Adrenal gland (tissue), 9 donors: ENCODE measurements at regions not wholly inside any gene's neighbourhood (a gene's known extent, or its start where the extent isn't known, plus 50 kb on each side); places are given as distances from the start of the nearest gene placed in this dataset.

Experiments used
- DNase-seq, 7 donors: peaks; one replicate each; pipeline ENCODE4 v3.0.0-alpha.2; 2019 to 2020
- H3K27ac ChIP-seq, 5 donors: fragments of 200-600 bp; sonication (generic) in 4 of 5; 1 replicate in 3 of 5; 2 replicates in 2 of 5; pipeline versions ENCODE4 v1.5.1 to v1.8.0; 2016 to 2020; ENCODE audit warnings: mild to moderate bottlenecking in 1 of 5
- H3K27me3 ChIP-seq: fragments of 200-600 bp; 2 replicates; pipeline ENCODE4 v1.8.0; 2021
- H3K36me3 ChIP-seq, 2 donors: fragments of 200-600 bp; replicated peaks in 1 of 2; 1 replicate in 1 of 2; 2 replicates in 1 of 2; pipeline versions ENCODE4 v1.5.1 to v1.8.0; 2018 to 2022
- H3K4me1 ChIP-seq, 2 donors: fragments of 200-600 bp; replicated peaks in 1 of 2; 1 replicate in 1 of 2; 2 replicates in 1 of 2; pipeline versions ENCODE4 v1.5.1 to v1.8.0; 2018 to 2021
- H3K4me3 ChIP-seq, 4 donors: fragments of 200-600 bp; sonication (generic) in 3 of 4; one replicate each; pipeline ENCODE4 v1.5.1; 2016 to 2018
- H3K9me3 ChIP-seq, 3 donors: fragments of 200-600 bp; sonication (generic) in 1 of 3; replicated peaks in 1 of 3; 1 replicate in 2 of 3; 2 replicates in 1 of 3; pipeline versions ENCODE4 v1.5.1 to v1.8.0; 2016 to 2021
- CTCF ChIP-seq, 6 experiments: fragments of 450-650 bp in 4 of 6; fragments of 200-600 bp in 2 of 6; sonication (generic) in 1 of 6; IDR thresholded peaks; 1 replicate in 5 of 6; 2 replicates in 1 of 6; pipeline versions ENCODE4 v1.5.1 to v1.8.0; 2016 to 2021; ENCODE audit warnings: antibody characterized with exemption in 6 of 6, mild to moderate bottlenecking in 2 of 6, moderate library complexity in 1 of 6
- POLR2A ChIP-seq, 2 donors: fragments of 450-650 bp; IDR thresholded peaks; one replicate each; pipeline ENCODE4 v1.6.1; 2017; ENCODE audit warnings: antibody characterized with exemption in 2 of 2, mild to moderate bottlenecking in 2 of 2, moderate library complexity in 1 of 2
- WGBS, 4 donors: extraction: QIAGEN DNeasy Blood & Tissue Kit in 2 of 4; methylation state at CpG; one replicate each; pipeline versions ENCODE4 v1.1.5 to v1.1.7; 2013 to 2017; 5-methylcytosine and 5-hydroxymethylcytosine counted together
- intact Hi-C, 2 donors: fragments of 100-400 bp; cut with DNase I; formaldehyde crosslinking; loops; one replicate each; pipeline versions ENCODE4 v1.14.1 to v1.15.0; 2022 to 2023
- donor health status: healthy with polysubstance abuse.
- donor health status: Bipolar disorder and iron deficiency.
- donor health status: DM: yes; HTN: yes; CAD: no.
- donor health status: DM: no; HTN: no; CAD: no.
- donor health status: DM: no; HTN: no; CAD: no.

- WGBS, 4 donors, result 47 to 56% (median 50%) methylated on average over 3 of the region's 3 CpGs
Measured at GRCh38 chr15:85847031-85847430, 52.3 kb upstream of the KLHL25 start.

GRCh38 chr15:85849946-85850345 is 55.2 kb upstream of the KLHL25 start:
- 74 to 85% (median 82%) methylated on average over 8 to 11 of the region's 11 CpGs for WGBS, 4 donors
- no peak for TF ChIP-seq CTCF (IDR thresholded peaks at IDR 0.05)
- TF ChIP-seq POLR2A (IDR thresholded peaks at IDR 0.05), result no peak
- peaks cover 3% of the 10 kb centered on the region for H3K27me3 ChIP-seq
- no peak overlapping the region for H3K4me3 ChIP-seq
- no peaks in the 10 kb centered on the region for H3K9me3 ChIP-seq
- intact Hi-C loops, result loop anchor here in 1 of 2 donors (10.0 kb wide), 1 partner anchor 1755 kb away; no protein-coding TSS in a partner anchor
- H3K4me1 ChIP-seq, result no peaks in the 10 kb centered on the region
- peak in 1 of 7 donors; percentile 28 for DNase-seq
- no peaks in the 10 kb centered on the region for H3K36me3 ChIP-seq
- H3K27ac ChIP-seq, result no peak overlapping the region

More at GRCh38 chr15:85847031-85847430, 52.3 kb upstream of the KLHL25 start:
- Histone ChIP-seq H3K9me3 (no peaks in the 10 kb centered on the region), H3K27me3 (peaks cover 3% of the 10 kb centered on the region), H3K4me3 (no peak overlapping the region), H3K36me3 (no peaks in the 10 kb centered on the region), H3K4me1 (no peaks in the 10 kb centered on the region), H3K27ac (no peak overlapping the region)
- intact Hi-C loops, result no loop called here
- DNase-seq, result no peak
- no peak for TF ChIP-seq CTCF (IDR thresholded peaks at IDR 0.05)
- no peak for TF ChIP-seq POLR2A (IDR thresholded peaks at IDR 0.05)

GRCh38 chr15:85852969-85853368 is 58.2 kb upstream of the KLHL25 start:
- intact Hi-C loops, result loop anchor here in 1 of 2 donors (10.0 kb wide), 1 partner anchor 1752 kb away; no protein-coding TSS in a partner anchor
- Histone ChIP-seq H3K9me3 (no peaks in the 10 kb centered on the region), H3K4me3 (no peak overlapping the region), H3K27me3 (peaks cover 7% of the 10 kb centered on the region), H3K36me3 (no peaks in the 10 kb centered on the region), H3K4me1 (no peaks in the 10 kb centered on the region), H3K27ac (no peak overlapping the region)
- TF ChIP-seq CTCF (IDR thresholded peaks at IDR 0.05) (no peak), POLR2A (IDR thresholded peaks at IDR 0.05) (no peak)
- WGBS, 4 donors, result 54 to 68% (median 64%) methylated on average over 3 of the region's 3 CpGs
- DNase-seq, result peak in 1 of 7 donors; percentile 20

GRCh38 chr15:85854345-85855097 is 59.8 kb upstream of the KLHL25 start:
- H3K4me3 ChIP-seq, result no peak overlapping the region
- H3K27ac ChIP-seq, result no peak overlapping the region
- H3K9me3 ChIP-seq, result no peaks in the 10 kb centered on the region
- intact Hi-C loops, result loop anchor here in 1 of 2 donors (10.0 kb wide), 1 partner anchor 1750 kb away; no protein-coding TSS in a partner anchor
- H3K36me3 ChIP-seq, result no peaks in the 10 kb centered on the region
- peak; percentile 56 to 75 (median 64) for DNase-seq
- TF ChIP-seq POLR2A (IDR thresholded peaks at IDR 0.05) (no peak), CTCF (IDR thresholded peaks at IDR 0.05) (peak; percentile 73 to 94 (median 83))
- H3K27me3 ChIP-seq, result peaks cover 12% of the 10 kb centered on the region
- WGBS, 4 donors, result 33 to 38% (median 35%) methylated on average over 11 of the region's 11 CpGs
- H3K4me1 ChIP-seq, result no peaks in the 10 kb centered on the region
